ENCODE measurements at regions not wholly inside any gene's neighbourhood (a gene's known extent, or its start where the extent isn't known, plus 50 kb on each side); places are given as distances from the start of the nearest gene placed in this dataset.

DNA sequence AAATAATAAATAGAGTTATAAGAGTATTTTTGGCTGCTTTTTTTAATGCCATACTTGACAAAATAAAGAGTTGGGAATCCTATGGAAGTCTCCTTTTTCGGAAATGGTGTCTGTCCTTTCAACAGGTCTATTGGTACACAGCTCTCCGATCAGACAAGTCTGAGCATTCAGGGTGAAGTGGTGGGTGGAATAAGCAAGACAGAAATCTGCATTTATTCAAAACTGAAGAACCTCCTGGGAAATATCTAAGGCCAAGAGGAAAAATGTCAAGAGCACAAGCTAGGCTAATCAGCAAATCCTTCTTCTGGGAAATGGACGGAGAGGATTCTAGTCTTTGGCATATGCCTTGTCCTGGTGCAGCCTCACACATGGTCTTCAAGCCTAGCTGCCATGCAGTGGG lies 309.0 kb downstream of the CENPC start:
- Histone ChIP-seq H3K9ac (ENCODE audit: insufficient read depth, low read depth, low read length) (no peak overlapping the region), H3K4me1 (ENCODE audit: insufficient read depth, low read length) (no peaks in the 10 kb centered on the region), H3K79me2 (ENCODE audit: insufficient read depth, low read length) (no peaks in the 10 kb centered on the region), H3K27me3 (ENCODE audit: control insufficient read depth in 1 of 2, insufficient read depth in 2 of 2, low read length in 2 of 2) (no peaks in the 10 kb centered on the region), H3K4me2 (ENCODE audit: low read depth, low read length) (no peak overlapping the region), H3K9me3 (ENCODE audit: low read length) (no peaks in the 10 kb centered on the region), H3K36me3 (replicated peaks in 1 of 2; ENCODE audit: control insufficient read depth in 1 of 2, insufficient read depth in 2 of 2, low read length in 2 of 2) (no peaks in the 10 kb centered on the region), H4K20me1 (ENCODE audit: insufficient read depth, low read length) (no peaks in the 10 kb centered on the region), H2AFZ (ENCODE audit: low read length) (no peak overlapping the region), H3K4me3 (replicated peaks in 1 of 3; ENCODE audit: insufficient read depth in 1 of 3, low read depth in 2 of 3, low read length in 3 of 3) (no peak overlapping the region), H3K27ac (ENCODE audit: extremely low read length, insufficient read depth, low read length) (no peak overlapping the region)
- no TSS peak for BruUV-seq (replicated peaks)
- 7% methylated on average over 3 of the region's 3 CpGs for WGBS (ENCODE audit: low lambda C conversion rate)
- DNase-seq (ENCODE audit: low spot score) (no peak), FAIRE-seq (no peak), ATAC-seq (no peak)
- intact Hi-C loops (cut with micrococcal nuclease; ENCODE audit: unreplicated experiment) (no loop called here), in situ Hi-C loops (cut with HindIII; ENCODE audit: extremely low pct_ligation_motif_present, low pct_unique_long_range_greater_than_20kb) (no loop called here)
- ChIA-PET POLR2A (no interaction called here), CTCF (ENCODE audit: low intra/inter-chr PET ratio, low total read pairs) (no interaction called here)
- no peak for TF ChIP-seq ZFP62 (CRISPR knock-in tag; IDR thresholded peaks at IDR 0.05)
- TF ChIP-seq, protein P1, sequence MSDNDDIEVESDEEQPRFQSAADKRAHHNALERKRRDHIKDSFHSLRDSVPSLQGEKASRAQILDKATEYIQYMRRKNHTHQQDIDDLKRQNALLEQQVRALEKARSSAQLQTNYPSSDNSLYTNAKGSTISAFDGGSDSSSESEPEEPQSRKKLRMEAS (IDR thresholded peaks at IDR 0.05): no peak
- TF ChIP-seq ZMYM2 (CRISPR knock-in tag; IDR thresholded peaks at IDR 0.05): no peak
- TF ChIP-seq ZNF136 (CRISPR knock-in tag; IDR thresholded peaks at IDR 0.05; ENCODE audit: low read depth): no peak
- TF ChIP-seq NR1H2 (CRISPR knock-in tag; IDR thresholded peaks at IDR 0.05; ENCODE audit: borderline replicate concordance, low read depth): no peak
- no peak for TF ChIP-seq ZNF264 (CRISPR knock-in tag; IDR thresholded peaks at IDR 0.05)
- TF ChIP-seq FOXO4 (CRISPR knock-in tag; conservative IDR thresholded peaks at IDR 0.05): no peak
- TF ChIP-seq XRCC5 (optimal IDR thresholded peaks at IDR 0.05; ENCODE audit: low read length): no peak
- no peak for TF ChIP-seq SNAPC2 (CRISPR knock-in tag; IDR thresholded peaks at IDR 0.05)
- no peak for TF ChIP-seq HBP1 (CRISPR knock-in tag; IDR thresholded peaks at IDR 0.05; ENCODE audit: low read depth)
- TF ChIP-seq FLYWCH1 (CRISPR knock-in tag; IDR thresholded peaks at IDR 0.05): no peak

Data from HepG2 (cell line).